Progenitor cell of endocrine pancreas (in vitro differentiated cells): ENCODE measurements at regions not wholly inside any gene's neighbourhood (a gene's known extent, or its start where the extent isn't known, plus 50 kb on each side); places are given as distances from the start of the nearest gene placed in this dataset.

Experiments used
- DNase-seq: peaks from one replicate; pipeline ENCODE4 v3.0.0; 2021; ENCODE audit warnings: low spot score; ENCODE audit not compliant: unreplicated experiment
- H3K27ac Mint-ChIP-seq: 2 replicates; pipeline ENCODE4 v1.8.0; 2021; ENCODE audit warnings: mild to moderate bottlenecking, moderate library complexity, mixed read lengths
- H3K27me3 Mint-ChIP-seq: 2 replicates; pipeline ENCODE4 v1.8.0; 2021; ENCODE audit warnings: mixed read lengths
- H3K36me3 Mint-ChIP-seq: 2 replicates; pipeline ENCODE4 v1.8.0; 2022; ENCODE audit warnings: mixed read lengths; ENCODE audit not compliant: insufficient read depth
- H3K4me1 Mint-ChIP-seq: 2 replicates; pipeline ENCODE4 v1.8.0; 2021; ENCODE audit warnings: low read depth, mixed read lengths
- H3K4me3 Mint-ChIP-seq: 2 replicates; pipeline ENCODE4 v1.8.0; 2021; ENCODE audit warnings: low read depth, mild to moderate bottlenecking, moderate library complexity, mixed read lengths
- H3K9me3 Mint-ChIP-seq: 2 replicates; pipeline ENCODE4 v1.8.0; 2021; ENCODE audit warnings: low read depth, mixed read lengths
- TF ChIP-seq, protein P1 (sequence below): fragments of 200-600 bp; sonication (generic); IDR thresholded peaks from one replicate; pipeline ENCODE4 v1.5.0; 2021; ENCODE audit warnings: antibody characterized with exemption, mild to moderate bottlenecking; ENCODE audit not compliant: unreplicated experiment

DNA sequence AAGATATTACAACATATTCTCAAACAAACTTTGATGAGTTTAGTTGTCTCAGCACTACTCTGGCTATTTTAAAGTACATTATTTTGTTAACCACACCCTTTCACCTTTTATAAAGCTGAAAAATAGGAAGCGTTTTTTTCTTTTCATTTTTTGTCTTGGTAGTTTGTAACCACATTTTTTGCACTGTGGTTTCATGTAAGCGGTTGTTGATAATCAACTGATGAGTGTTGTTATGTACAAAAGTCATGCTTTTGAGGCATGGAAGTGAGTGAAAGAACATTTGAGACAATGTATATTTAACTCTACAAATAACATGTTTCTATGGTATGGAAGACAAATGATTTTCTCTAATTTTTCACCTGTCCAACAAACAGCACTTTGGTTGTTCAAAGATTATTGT is 52.1 kb upstream of the ATP2B1 start:
- peaks cover 4% of the 10 kb centered on the region for H3K4me1 Mint-ChIP-seq
- no peak overlapping the region for H3K27ac Mint-ChIP-seq
- no peaks in the 10 kb centered on the region for H3K27me3 Mint-ChIP-seq
- peaks cover 8% of the 10 kb centered on the region for H3K9me3 Mint-ChIP-seq
- H3K36me3 Mint-ChIP-seq = no peaks in the 10 kb centered on the region
- no peak for DNase-seq
- TF ChIP-seq, protein P1, sequence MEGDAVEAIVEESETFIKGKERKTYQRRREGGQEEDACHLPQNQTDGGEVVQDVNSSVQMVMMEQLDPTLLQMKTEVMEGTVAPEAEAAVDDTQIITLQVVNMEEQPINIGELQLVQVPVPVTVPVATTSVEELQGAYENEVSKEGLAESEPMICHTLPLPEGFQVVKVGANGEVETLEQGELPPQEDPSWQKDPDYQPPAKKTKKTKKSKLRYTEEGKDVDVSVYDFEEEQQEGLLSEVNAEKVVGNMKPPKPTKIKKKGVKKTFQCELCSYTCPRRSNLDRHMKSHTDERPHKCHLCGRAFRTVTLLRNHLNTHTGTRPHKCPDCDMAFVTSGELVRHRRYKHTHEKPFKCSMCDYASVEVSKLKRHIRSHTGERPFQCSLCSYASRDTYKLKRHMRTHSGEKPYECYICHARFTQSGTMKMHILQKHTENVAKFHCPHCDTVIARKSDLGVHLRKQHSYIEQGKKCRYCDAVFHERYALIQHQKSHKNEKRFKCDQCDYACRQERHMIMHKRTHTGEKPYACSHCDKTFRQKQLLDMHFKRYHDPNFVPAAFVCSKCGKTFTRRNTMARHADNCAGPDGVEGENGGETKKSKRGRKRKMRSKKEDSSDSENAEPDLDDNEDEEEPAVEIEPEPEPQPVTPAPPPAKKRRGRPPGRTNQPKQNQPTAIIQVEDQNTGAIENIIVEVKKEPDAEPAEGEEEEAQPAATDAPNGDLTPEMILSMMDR = no peak
- no peak overlapping the region for H3K4me3 Mint-ChIP-seq
